SKM-1 treated with dmso at 0.1 percent for 144 hours (cell line): ENCODE measurements at regions not wholly inside any gene's neighbourhood (a gene's known extent, or its start where the extent isn't known, plus 50 kb on each side); places are given as distances from the start of the nearest gene placed in this dataset.
"Not testable (repeated sequence)": the region's sequence is repeated elsewhere in the genome, so short reads cannot be mapped to it uniquely, and the experiment has no call there.

ENCODE experiments used
- DNase-seq: peaks from one replicate; lab custom pipeline; 2025; ENCODE audit not compliant: unreplicated experiment; lab: John Stamatoyannopoulos, UW

- no peak for DNase-seq
These were observed 151.8 kb upstream of the ANO5 start for GRCh38 chr11:22041039-22041438.

- DNase-seq, result no peak
These were observed 150.8 kb upstream of the ANO5 start for GRCh38 chr11:22042081-22042480.

GRCh38 chr11:22044126-22044525 lies 148.8 kb upstream of the ANO5 start:
- DNase-seq, result no peak

GRCh38 chr11:22049276-22049675 lies 143.6 kb upstream of the ANO5 start:
- DNase-seq, result no peak

- no peak for DNase-seq
These were observed 127.4 kb upstream of the ANO5 start for GRCh38 chr11:22065472-22065871.

DNA sequence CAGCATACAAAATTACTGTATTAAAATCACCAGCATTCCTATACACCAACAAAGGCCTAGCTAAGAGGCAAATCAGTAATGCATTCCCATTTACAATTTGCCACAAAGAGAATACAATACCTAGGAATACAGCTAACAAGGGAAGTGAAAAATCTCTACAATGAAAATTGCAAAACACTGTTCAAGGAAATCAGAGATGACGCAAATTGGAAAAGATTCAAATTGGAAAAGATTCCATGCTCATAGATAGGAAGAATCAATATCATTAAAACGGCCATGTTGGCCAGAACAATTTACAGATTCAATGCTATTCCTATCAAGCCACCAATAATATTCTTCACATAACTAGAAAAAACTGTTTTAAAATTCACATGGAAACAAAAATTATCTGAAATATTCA lies 123.0 kb upstream of the ANO5 start:
- no peak for DNase-seq

DNA sequence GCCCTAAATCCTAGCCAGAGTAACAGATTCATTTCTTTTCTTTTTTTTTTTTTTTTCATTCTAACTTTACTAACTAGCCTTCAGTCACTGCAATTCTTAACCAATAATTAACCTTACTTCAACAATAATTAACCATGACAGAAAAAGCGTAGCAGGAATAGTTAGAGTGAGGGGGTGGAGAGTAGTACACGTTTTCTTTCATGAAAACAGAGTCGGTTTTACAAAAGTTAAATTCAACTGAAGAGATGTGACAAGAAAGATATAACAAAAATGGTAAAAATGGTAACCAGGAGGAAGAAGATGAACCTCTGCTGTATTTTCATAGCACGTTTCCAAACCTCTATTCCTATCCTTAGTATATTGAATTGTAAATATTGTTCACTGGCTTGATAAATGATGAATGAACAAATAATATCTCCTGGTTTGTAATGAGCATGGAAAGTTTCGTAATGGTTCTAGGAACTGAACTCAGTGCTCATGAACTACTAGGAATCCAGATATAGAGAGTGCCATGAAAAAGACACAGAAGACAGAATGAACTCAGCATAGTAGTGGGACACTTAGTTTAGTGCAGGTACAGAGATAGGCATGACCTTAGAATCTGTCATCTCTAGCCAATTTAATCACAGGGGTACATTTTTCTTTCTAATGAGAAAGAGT lies 116.5 kb upstream of the ANO5 start:
- DNase-seq, result no peak

- DNase-seq, result no peak
These were observed 114.8 kb upstream of the ANO5 start for GRCh38 chr11:22078063-22078462.

- no peak for DNase-seq
These were observed 113.6 kb upstream of the ANO5 start for GRCh38 chr11:22079133-22079872.

- DNase-seq, result no peak
These were observed 110.7 kb upstream of the ANO5 start for GRCh38 chr11:22082178-22082577.

- DNase-seq, result no peak
These were observed 110.1 kb upstream of the ANO5 start for GRCh38 chr11:22082788-22083187.

DNA sequence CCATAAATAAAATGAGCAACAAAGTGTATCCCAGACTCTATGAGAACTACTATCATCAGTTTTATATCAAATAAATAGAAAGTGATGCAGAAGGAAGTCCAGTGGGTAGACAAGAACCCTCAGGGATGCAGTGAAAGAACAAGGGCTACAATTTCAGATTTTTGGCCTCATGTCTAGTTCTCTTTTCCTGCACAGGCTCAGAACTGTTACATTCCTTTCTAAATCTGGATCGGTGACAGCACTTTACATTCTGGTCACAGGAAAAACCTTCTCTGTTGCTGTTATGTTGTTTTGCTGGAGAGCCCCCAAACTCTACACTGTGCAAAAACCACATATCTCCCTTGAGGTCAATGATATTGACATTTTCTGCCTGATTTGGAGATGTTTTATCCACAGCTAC lies 108.8 kb upstream of the ANO5 start:
- DNase-seq, result no peak

DNA sequence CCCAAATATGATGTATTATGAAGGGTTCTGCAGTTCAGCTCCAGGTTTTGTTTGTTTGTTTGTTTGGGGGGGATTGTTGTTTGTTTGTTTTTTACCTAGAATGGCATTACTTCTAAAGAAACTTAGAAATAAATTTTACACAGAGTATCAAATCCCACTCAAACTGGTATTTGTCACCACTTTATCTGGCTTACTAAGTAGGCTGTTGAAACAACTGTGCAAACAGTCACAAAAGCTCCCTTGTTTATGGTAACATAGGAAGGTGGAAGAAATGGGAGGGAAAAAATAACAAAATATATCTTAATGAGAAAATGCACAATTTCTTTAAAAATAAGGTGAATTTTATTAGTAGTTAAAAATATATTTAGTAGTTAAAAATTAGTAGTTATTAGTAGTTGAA lies 108.3 kb upstream of the ANO5 start:
- DNase-seq, result no peak

DNA sequence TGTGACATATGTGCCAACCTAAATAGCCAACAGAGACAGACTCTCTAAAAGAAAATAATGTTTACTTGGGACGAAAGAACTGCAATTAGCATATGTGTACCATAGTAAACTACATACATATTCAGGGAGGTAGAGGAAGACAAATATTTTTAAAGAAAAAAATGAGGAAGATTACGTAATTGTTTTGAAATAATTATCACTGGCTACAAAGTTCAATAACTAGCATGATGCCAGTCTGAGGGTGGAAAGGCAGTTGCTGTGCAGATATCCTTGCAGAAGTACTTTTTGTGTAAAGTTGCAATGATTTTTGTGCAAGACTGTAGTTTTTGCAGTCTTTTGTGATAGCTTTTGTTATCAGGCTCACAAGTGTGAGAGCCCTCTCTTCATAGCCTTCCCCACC lies 103.3 kb upstream of the ANO5 start:
- DNase-seq, result no peak

DNA sequence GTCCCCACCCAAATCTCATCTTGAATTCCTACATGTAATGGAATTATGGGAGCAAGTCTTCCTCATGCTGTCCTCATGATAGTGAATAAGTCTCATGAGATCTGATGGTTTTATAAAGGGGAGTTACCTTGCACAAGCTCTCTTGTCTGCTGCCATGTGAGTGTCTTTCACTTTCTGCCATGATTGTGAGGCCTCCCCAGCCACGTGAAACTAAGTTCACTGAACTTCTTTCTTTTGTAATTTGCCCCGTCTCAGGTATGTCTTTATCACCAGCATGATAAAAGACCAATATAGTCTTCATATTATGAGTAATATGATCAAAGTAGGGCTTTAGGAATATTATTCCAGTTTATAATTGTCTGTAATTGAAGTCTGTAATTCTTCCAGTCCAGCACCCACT lies 86.3 kb upstream of the ANO5 start:
- DNase-seq, result no peak

GRCh38 chr11:22115470-22116029 lies 77.3 kb upstream of the ANO5 start:
- DNase-seq, result no peak

GRCh38 chr11:22127981-22128380 lies 64.9 kb upstream of the ANO5 start:
- not testable (repeated sequence) for DNase-seq

GRCh38 chr11:22130462-22131053 lies 62.3 kb upstream of the ANO5 start:
- peak; percentile 9 for DNase-seq

DNA sequence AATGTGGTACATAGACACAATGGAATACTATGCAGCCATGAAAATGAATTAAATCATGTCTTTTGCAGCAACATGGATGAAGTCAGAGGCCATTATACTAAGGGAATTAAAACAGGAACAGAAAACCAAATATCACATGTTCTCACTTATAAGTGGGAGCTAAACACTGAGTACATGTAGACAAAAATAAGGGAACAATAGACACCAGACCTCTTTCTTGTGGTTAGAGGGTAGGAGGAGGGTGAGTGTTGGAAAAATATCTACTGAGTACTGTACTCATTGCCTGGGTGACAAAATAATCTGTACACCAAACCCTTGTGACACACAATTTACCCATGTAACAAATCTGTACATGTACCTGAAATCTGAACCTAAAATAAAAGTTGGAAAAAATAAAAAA lies 59.1 kb upstream of the ANO5 start:
- DNase-seq, result no peak

DNA sequence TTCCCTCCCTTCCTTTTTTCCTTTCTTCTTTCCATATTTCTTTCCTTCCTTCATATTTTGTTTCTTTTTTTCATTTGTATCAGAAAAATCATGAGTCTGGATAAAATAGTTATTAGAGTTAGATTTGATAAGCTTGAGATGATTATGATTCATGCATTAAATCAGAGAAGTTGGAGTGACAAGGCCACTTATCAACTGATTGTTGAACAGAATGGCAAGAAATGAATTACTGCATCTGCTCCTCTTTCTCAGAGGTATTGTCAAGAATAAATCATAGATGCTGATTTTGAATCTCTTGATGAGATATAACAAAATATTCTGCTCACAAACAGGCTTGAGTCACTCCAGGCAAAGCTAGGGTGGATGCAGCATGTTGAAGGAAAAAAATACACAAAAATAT lies 54.6 kb upstream of the ANO5 start:
- no peak for DNase-seq
